Panc1 (cell line): ENCODE measurements at regions not wholly inside any gene's neighbourhood (a gene's known extent, or its start where the extent isn't known, plus 50 kb on each side); places are given as distances from the start of the nearest gene placed in this dataset.

ENCODE experiments used
- CTCF ChIP-seq: fragments of 450-650 bp; IDR thresholded peaks from 2 replicates; pipeline ENCODE4 v1.5.1; 2017; ENCODE audit warnings: mild to moderate bottlenecking
- REST ChIP-seq, 2 experiments: IDR thresholded peaks; 2 replicates each; pipeline ENCODE4 v1.6.1; 2011 to 2012; ENCODE audit warnings: low read depth in 2 of 2, control low read depth in 1 of 2, low read length in 1 of 2, mild to moderate bottlenecking in 1 of 2, moderate library complexity in 1 of 2; ENCODE audit not compliant: insufficient read depth in 1 of 2
- SIN3A ChIP-seq: IDR thresholded peaks from 2 replicates; pipeline ENCODE4 v1.6.1; 2012; ENCODE audit warnings: low read depth, mild to moderate bottlenecking, low read length, moderate library complexity, borderline replicate concordance; ENCODE audit not compliant: insufficient read depth

GRCh38 chr3:102183623-102184022 is 251.2 kb upstream of the ZPLD1 start:
- no peak for TF ChIP-seq CTCF
- no peak for TF ChIP-seq SIN3A
- TF ChIP-seq REST (IDR thresholded peaks at IDR 0.05; ENCODE audit: insufficient read depth in 1 of 2, low read depth in 2 of 2, low read length in 1 of 2), result no peak
